WTC11 (cell line): ENCODE measurements at regions not wholly inside any gene's neighbourhood (a gene's known extent, or its start where the extent isn't known, plus 50 kb on each side); places are given as distances from the start of the nearest gene placed in this dataset.

Experiments
- ATAC-seq: fragments of 200-7000 bp; cut with Tn5 transposase; 2 replicates; pipeline ENCODE4 v1.10.0; 2021; ENCODE audit warnings: mild to moderate bottlenecking, moderate library complexity
- CTCF ChIA-PET: fragments of 300-600 bp; sonication (Branson Sonifier 250); formaldehyde crosslinking; loops from one replicate; lab custom pipeline; 2021; ENCODE audit warnings: antibody characterized with exemption; lab: Charles Lee
- POLR2A ChIA-PET: fragments of 350-600 bp; sonication (Branson Sonifier 250); formaldehyde crosslinking; loops from one replicate; lab custom pipeline; 2021; ENCODE audit warnings: antibody characterized with exemption; lab: Charles Lee
- DNase-seq: peaks from one replicate; pipeline ENCODE4 v3.0.0; 2021; ENCODE audit warnings: low spot score
- H3K27ac Mint-ChIP-seq: 2 replicates; pipeline ENCODE4 v1.8.0; 2021; ENCODE audit warnings: mixed read lengths
- H3K27me3 Mint-ChIP-seq: 2 replicates; pipeline ENCODE4 v1.8.0; 2021; ENCODE audit warnings: low read depth, mild to moderate bottlenecking, moderate library complexity, mixed read lengths
- H3K36me3 Mint-ChIP-seq: 2 replicates; pipeline ENCODE4 v1.8.0; 2021; ENCODE audit warnings: mixed read lengths
- H3K4me1 Mint-ChIP-seq: 2 replicates; pipeline ENCODE4 v1.8.0; 2022; ENCODE audit warnings: mixed read lengths
- H3K4me3 Mint-ChIP-seq: 2 replicates; pipeline ENCODE4 v1.8.0; 2021; ENCODE audit warnings: mild to moderate bottlenecking, moderate library complexity, mixed read lengths
- H3K9me3 Mint-ChIP-seq: 2 replicates; pipeline ENCODE4 v1.8.0; 2021; ENCODE audit warnings: mixed read lengths
- ARID4B ChIP-seq: sonication (generic); formaldehyde crosslinking; IDR thresholded peaks from 2 replicates; pipeline ENCODE4 v1.8.0; 2023; ENCODE audit warnings: missing genetic modification reagents, mild to moderate bottlenecking, borderline replicate concordance
- ATF2 ChIP-seq: sonication (generic); formaldehyde crosslinking; IDR thresholded peaks from 2 replicates; pipeline ENCODE4 v1.8.1; 2022; ENCODE audit warnings: low read depth, missing genetic modification reagents, borderline replicate concordance
- CDX4 ChIP-seq: fragments of 250-450 bp; sonication (Bioruptor Pico); IDR thresholded peaks from 2 replicates; pipeline ENCODE4 v1.9.0; 2021; ENCODE audit warnings: moderate library complexity, mild to moderate bottlenecking, inconsistent platforms, borderline replicate concordance
- CREB1 ChIP-seq: sonication (generic); formaldehyde crosslinking; IDR thresholded peaks from 2 replicates; pipeline ENCODE4 v1.8.0; 2023; ENCODE audit warnings: mild to moderate bottlenecking, missing genetic modification reagents
- E2F1 ChIP-seq: sonication (generic); formaldehyde crosslinking; IDR thresholded peaks from 2 replicates; pipeline ENCODE4 v1.8.0; 2022; ENCODE audit warnings: mild to moderate bottlenecking, missing genetic modification reagents
- ELF4 ChIP-seq: sonication (generic); formaldehyde crosslinking; IDR thresholded peaks from 2 replicates; pipeline ENCODE4 v1.8.1; 2022; ENCODE audit warnings: low read depth, mild to moderate bottlenecking, moderate library complexity, missing genetic modification reagents
- GABPB1 ChIP-seq: sonication (generic); formaldehyde crosslinking; IDR thresholded peaks from 2 replicates; pipeline ENCODE4 v1.8.1; 2023; ENCODE audit warnings: mild to moderate bottlenecking, missing genetic modification reagents
- JUN ChIP-seq: sonication (generic); formaldehyde crosslinking; IDR thresholded peaks from 2 replicates; pipeline ENCODE4 v1.8.0; 2023; ENCODE audit warnings: mild to moderate bottlenecking, missing genetic modification reagents
- KAT7 ChIP-seq: sonication (generic); formaldehyde crosslinking; IDR thresholded peaks from 2 replicates; pipeline ENCODE4 v1.8.1; 2023; ENCODE audit warnings: missing genetic modification reagents, mild to moderate bottlenecking, borderline replicate concordance
- MAX ChIP-seq: sonication (generic); formaldehyde crosslinking; IDR thresholded peaks from 2 replicates; pipeline ENCODE4 v1.8.0; 2022; ENCODE audit warnings: mild to moderate bottlenecking, missing genetic modification reagents
- MXD4 ChIP-seq: fragments of 250-450 bp; sonication (Bioruptor Pico); IDR thresholded peaks from 2 replicates; pipeline ENCODE4 v1.8.0; 2021; ENCODE audit warnings: mild to moderate bottlenecking, moderate library complexity, borderline replicate concordance
- NFATC4 ChIP-seq: fragments of 250-450 bp; sonication (Bioruptor Pico); IDR thresholded peaks from 2 replicates; pipeline ENCODE4 v1.9.0; 2021; ENCODE audit warnings: mild to moderate bottlenecking
- PRDM15 ChIP-seq: sonication (generic); formaldehyde crosslinking; IDR thresholded peaks from 2 replicates; pipeline ENCODE4 v1.8.0; 2022; ENCODE audit warnings: missing genetic modification reagents
- STAT6 ChIP-seq: sonication (generic); formaldehyde crosslinking; conservative IDR thresholded peaks from 2 replicates; pipeline ENCODE4 v1.8.1; 2023; ENCODE audit warnings: mild to moderate bottlenecking, low read depth, missing genetic modification reagents, moderate library complexity
- TCF7 ChIP-seq: sonication (generic); formaldehyde crosslinking; IDR thresholded peaks from 2 replicates; pipeline ENCODE4 v1.8.0; 2022; ENCODE audit warnings: mild to moderate bottlenecking, low read depth, missing genetic modification reagents, moderate library complexity
- TEAD1 ChIP-seq: sonication (generic); formaldehyde crosslinking; IDR thresholded peaks from 2 replicates; pipeline ENCODE4 v1.8.0; 2022; ENCODE audit warnings: mild to moderate bottlenecking, missing genetic modification reagents
- USF2 ChIP-seq: sonication (generic); formaldehyde crosslinking; IDR thresholded peaks from 2 replicates; pipeline ENCODE4 v1.8.1; 2023; ENCODE audit warnings: mild to moderate bottlenecking, missing genetic modification reagents, moderate library complexity
- ZNF263 ChIP-seq: sonication (generic); formaldehyde crosslinking; IDR thresholded peaks from 2 replicates; pipeline ENCODE4 v1.8.1; 2022; ENCODE audit warnings: low read depth, mild to moderate bottlenecking, moderate library complexity, missing genetic modification reagents
- ZNF671 ChIP-seq: fragments of 250-450 bp; sonication (Bioruptor Pico); IDR thresholded peaks from 2 replicates; pipeline ENCODE4 v1.8.0; 2021; ENCODE audit warnings: mild to moderate bottlenecking

- no peak for TF ChIP-seq PRDM15 (CRISPR knock-in tag)
- TF ChIP-seq ZNF671 (CRISPR knock-in tag) = no peak
- no peak for TF ChIP-seq NFATC4 (CRISPR knock-in tag)
- TF ChIP-seq ZNF263 (CRISPR knock-in tag) = no peak
- TF ChIP-seq JUN (CRISPR knock-in tag) = no peak
- TF ChIP-seq MXD4 = no peak
- no peak for TF ChIP-seq GABPB1 (CRISPR knock-in tag)
- no peak for TF ChIP-seq CDX4
- no peak for TF ChIP-seq TEAD1 (CRISPR knock-in tag)
- TF ChIP-seq KAT7 (CRISPR knock-in tag) = no peak
- no peak for TF ChIP-seq MAX
- TF ChIP-seq STAT6 (CRISPR knock-in tag) = no peak
Observed at GRCh38 chr10:121085367-121085766, 234.2 kb downstream of the WDR11 start (continued).

GRCh38 chr10:121087129-121087528, 236.0 kb downstream of the WDR11 start:
- H3K27ac Mint-ChIP-seq = no peak overlapping the region
- H3K27me3 Mint-ChIP-seq = no peaks in the 10 kb centered on the region
- no peak overlapping the region for H3K4me3 Mint-ChIP-seq
- ATAC-seq = no peak
- POLR2A ChIA-PET = no interaction called here
- peaks cover 4% of the 10 kb centered on the region; the same call in 1 of the 2 replicates for H3K9me3 Mint-ChIP-seq
- H3K4me1 Mint-ChIP-seq = peaks cover 5% of the 10 kb centered on the region
- CTCF ChIA-PET = interaction anchor here (0.5 to 1.5 kb wide), 3 partner anchors 17 to 447 kb away, joined by 5 read pairs; no protein-coding TSS in a partner anchor
- no peaks in the 10 kb centered on the region for H3K36me3 Mint-ChIP-seq
- DNase-seq = no peak
- TF ChIP-seq ATF2 (no peak), E2F1 (CRISPR knock-in tag) (no peak), CREB1 (CRISPR knock-in tag) (no peak), ARID4B (CRISPR knock-in tag) (no peak), USF2 (CRISPR knock-in tag) (no peak), ELF4 (no peak), TCF7 (CRISPR knock-in tag) (no peak), KAT7 (CRISPR knock-in tag) (no peak), TEAD1 (CRISPR knock-in tag) (no peak)
- TF ChIP-seq, all 79 proteins: peak for 0
